ENCODE measurements at regions not wholly inside any gene's neighbourhood (a gene's known extent, or its start where the extent isn't known, plus 50 kb on each side); places are given as distances from the start of the nearest gene placed in this dataset.

DNA sequence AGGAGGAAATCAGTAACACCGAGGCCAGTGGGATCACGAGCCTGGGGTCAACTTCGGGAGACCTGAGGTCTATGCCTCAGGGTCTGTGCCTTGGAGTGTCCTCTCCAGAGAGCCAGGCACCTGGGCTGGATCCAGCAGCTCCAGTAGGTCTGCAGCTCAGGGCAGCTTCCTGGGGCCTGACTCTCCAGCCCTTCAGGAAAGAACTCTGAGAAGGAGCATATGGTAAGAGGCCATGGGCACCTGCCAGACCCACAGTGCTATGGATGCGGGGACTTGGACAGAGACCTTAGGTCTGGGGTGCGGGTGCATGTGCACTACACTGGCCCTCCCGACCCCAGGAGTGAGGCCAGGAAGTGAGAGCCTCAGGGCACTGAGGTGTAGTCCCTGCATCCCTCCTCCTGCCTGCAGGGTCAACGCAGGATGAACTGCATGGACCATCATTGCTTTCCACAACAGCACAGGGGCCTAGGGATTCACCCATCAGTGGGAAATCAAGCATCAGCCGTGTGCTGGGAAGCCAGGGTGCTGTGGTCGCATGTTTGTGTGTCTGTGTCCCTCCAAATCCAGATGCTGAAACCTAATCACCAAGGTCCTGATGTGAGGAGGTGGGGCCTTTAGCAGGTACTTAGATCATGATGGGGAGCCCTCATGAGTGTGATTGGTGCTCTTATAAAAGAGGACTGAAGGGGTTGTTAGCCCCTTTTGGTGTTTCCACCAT, 210.9 kb upstream of the CST7 start:
- WGBS (ENCODE audit: insufficient coverage), result 85% methylated on average over 9 of the region's 9 CpGs
- H3K36me3 ChIP-seq (ENCODE audit: control insufficient read depth, insufficient read depth, low read length), result no peaks in the 10 kb centered on the region
- no peaks in the 10 kb centered on the region for H3K9me3 ChIP-seq (replicated peaks; ENCODE audit: control insufficient read depth, low read depth, low read length)
- no peak overlapping the region for H3K4me3 ChIP-seq (ENCODE audit: low read length)
- H3K4me1 ChIP-seq (ENCODE audit: control insufficient read depth, insufficient read depth, low read length), result no peaks in the 10 kb centered on the region
- H3K27ac ChIP-seq (ENCODE audit: low read length), result no peak overlapping the region
- DNase-seq, result no peak
- no peaks in the 10 kb centered on the region for H3K27me3 ChIP-seq (ENCODE audit: control insufficient read depth, insufficient read depth, low read length)

DNA sequence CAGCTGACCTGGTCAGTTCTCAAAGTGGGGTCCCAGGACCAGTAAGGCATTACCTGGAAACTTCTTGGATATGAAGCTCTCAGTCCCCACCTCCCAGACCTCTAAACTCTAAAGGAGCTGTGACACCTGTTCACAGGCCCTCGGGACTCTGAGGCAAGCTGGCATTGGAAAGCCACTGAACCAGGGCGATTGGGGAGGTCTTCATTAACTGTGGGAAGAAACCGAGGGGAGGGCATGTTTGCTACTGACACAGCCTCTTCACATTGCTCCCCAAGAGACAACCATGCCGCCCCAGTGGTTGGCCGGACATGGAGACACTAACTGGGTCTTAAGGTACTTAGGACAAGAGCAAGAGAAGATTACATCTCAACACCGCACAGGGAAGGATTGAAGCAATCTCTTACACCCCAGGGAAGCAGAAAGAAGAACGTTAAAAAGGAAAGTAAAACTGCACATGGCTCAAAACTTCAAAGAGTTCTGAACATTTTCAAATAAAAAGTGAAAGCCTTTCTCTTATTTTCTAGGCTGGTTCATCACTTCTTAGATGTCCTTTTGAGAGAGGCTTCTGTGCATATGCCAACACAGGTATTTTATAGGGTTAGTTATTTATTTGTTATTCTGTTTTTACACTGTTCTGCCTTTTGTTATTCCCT, 210.0 kb upstream of the CST7 start:
- WGBS (ENCODE audit: insufficient coverage), result 69% methylated on average over 4 of the region's 7 CpGs
- Histone ChIP-seq H3K9me3 (replicated peaks; ENCODE audit: control insufficient read depth, low read depth, low read length) (no peaks in the 10 kb centered on the region), H3K27me3 (ENCODE audit: control insufficient read depth, insufficient read depth, low read length) (no peaks in the 10 kb centered on the region), H3K36me3 (ENCODE audit: control insufficient read depth, insufficient read depth, low read length) (no peaks in the 10 kb centered on the region), H3K4me3 (ENCODE audit: low read length) (no peak overlapping the region), H3K4me1 (ENCODE audit: control insufficient read depth, insufficient read depth, low read length) (no peaks in the 10 kb centered on the region), H3K27ac (ENCODE audit: low read length) (no peak overlapping the region)
- DNase-seq, result no peak

DNA sequence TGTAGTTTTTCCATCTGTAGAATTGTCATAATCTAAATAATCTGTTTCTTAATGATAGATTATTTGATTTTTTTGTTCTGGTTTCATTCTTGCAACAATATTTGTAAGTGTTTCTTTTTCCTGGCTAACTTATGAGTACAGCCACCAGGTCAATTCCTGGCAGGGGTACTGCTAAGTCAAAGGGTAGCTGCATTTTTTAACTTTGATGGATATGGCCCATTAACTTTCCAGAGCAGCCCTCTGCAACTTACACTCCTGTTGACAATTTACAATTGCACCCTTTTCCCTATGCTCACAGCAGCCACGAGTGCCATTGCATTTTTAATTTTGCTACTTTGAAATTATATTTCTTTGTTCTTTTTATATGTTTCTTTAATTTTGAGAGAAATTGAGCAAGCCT, 209.3 kb upstream of the CST7 start:
- no peak overlapping the region for H3K4me3 ChIP-seq (ENCODE audit: low read length)
- no peaks in the 10 kb centered on the region for H3K4me1 ChIP-seq (ENCODE audit: control insufficient read depth, insufficient read depth, low read length)
- no CpG with 5 or more reads among the region's 1 CpG for WGBS (ENCODE audit: insufficient coverage)

DNA sequence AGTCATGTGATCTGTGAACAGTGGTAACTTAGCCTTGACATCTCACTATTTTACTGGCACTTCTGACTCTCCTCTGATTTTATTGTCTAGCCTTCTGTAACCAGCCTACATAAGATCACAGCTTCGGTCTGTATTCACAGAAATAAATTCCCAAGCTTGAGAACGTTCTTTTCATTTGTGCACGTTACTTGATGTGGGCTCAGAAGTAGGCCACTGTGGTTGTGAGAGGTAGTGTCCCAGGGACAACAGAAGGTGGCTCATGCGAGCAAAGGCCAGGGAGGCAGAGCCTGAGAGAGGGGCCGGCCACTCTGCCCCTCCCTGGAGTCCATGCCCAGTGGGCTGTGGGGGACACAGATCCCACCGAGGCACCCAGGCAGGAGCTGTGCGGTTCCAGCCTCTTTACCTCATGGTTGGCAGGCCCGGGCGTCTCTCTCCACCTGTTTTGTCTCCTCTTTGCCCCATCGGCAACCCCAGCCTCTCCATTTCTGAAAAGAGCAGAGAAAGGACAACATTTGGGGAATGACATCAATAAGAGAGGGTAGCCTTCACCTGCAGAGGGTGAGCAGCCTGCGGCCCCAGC, 207.5 kb upstream of the CST7 start:
- H3K9me3 ChIP-seq (replicated peaks; ENCODE audit: control insufficient read depth, low read depth, low read length), result no peaks in the 10 kb centered on the region

More for the DNA sequence above, 209.3 kb upstream of the CST7 start:
- Histone ChIP-seq H3K27ac (ENCODE audit: low read length) (no peak overlapping the region), H3K9me3 (replicated peaks; ENCODE audit: control insufficient read depth, low read depth, low read length) (no peaks in the 10 kb centered on the region), H3K27me3 (ENCODE audit: control insufficient read depth, insufficient read depth, low read length) (no peaks in the 10 kb centered on the region), H3K36me3 (ENCODE audit: control insufficient read depth, insufficient read depth, low read length) (no peaks in the 10 kb centered on the region)
- no peak for DNase-seq

DNA sequence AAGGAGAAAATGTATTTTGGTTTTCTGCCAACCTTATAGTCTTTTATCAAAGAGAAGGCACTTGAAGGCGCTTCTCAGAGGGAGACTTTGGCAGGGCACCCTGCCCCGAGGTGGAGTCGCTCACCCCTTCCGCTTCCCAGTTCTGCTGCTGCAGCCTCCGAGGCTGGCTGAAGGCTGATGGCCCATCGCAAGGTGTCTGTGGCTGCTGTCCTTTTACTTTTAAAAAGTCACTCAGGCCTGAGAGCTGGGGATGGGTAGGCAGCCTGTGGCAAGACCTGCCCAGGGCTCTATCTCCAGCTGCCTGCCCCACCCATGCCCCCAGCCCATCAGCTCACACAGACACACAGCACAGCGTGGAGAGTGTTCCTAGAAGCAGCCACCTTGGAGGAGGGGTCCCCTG, 206.6 kb upstream of the CST7 start:
- no peak for DNase-seq
- no peak overlapping the region for H3K4me3 ChIP-seq (ENCODE audit: low read length)
- no peak overlapping the region for H3K27ac ChIP-seq (ENCODE audit: low read length)
- H3K27me3 ChIP-seq (ENCODE audit: control insufficient read depth, insufficient read depth, low read length), result no peaks in the 10 kb centered on the region
- no peaks in the 10 kb centered on the region for H3K36me3 ChIP-seq (ENCODE audit: control insufficient read depth, insufficient read depth, low read length)
- no peaks in the 10 kb centered on the region for H3K4me1 ChIP-seq (ENCODE audit: control insufficient read depth, insufficient read depth, low read length)
- H3K9me3 ChIP-seq (replicated peaks; ENCODE audit: control insufficient read depth, low read depth, low read length), result no peaks in the 10 kb centered on the region
- WGBS (ENCODE audit: insufficient coverage), result 97% methylated on average over 5 of the region's 7 CpGs

More for the DNA sequence above, 207.5 kb upstream of the CST7 start:
- Histone ChIP-seq H3K36me3 (ENCODE audit: control insufficient read depth, insufficient read depth, low read length) (no peaks in the 10 kb centered on the region), H3K4me3 (ENCODE audit: low read length) (no peak overlapping the region), H3K27me3 (ENCODE audit: control insufficient read depth, insufficient read depth, low read length) (no peaks in the 10 kb centered on the region), H3K4me1 (ENCODE audit: control insufficient read depth, insufficient read depth, low read length) (no peaks in the 10 kb centered on the region), H3K27ac (ENCODE audit: low read length) (no peak overlapping the region)
- DNase-seq, result no peak
- 95% methylated on average over 5 of the region's 11 CpGs for WGBS (ENCODE audit: insufficient coverage)

DNA sequence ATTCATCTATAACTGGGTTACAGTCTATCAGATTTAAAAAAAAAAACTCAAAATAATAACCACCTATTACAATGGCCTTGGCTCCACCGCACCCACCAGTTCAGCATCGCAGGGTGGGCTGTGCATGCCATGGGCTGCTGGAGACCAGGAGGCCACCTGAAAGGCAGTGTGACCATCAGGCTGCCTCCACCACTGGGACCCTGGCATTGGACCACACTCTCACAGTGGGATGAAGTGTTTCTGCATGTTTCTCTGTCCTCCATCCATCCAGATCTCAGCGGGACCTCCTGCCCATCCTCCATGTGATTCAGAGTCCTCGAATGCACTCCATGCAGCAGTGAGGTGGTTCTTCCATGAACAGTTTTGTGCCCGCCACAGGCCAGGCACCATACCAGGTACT, 206.1 kb upstream of the CST7 start:
- DNase-seq, result no peak
- H3K36me3 ChIP-seq (ENCODE audit: control insufficient read depth, insufficient read depth, low read length), result no peaks in the 10 kb centered on the region
- H3K4me3 ChIP-seq (ENCODE audit: low read length), result no peak overlapping the region
- peaks cover 2% of the 10 kb centered on the region for H3K4me1 ChIP-seq (ENCODE audit: control insufficient read depth, insufficient read depth, low read length)
- H3K27me3 ChIP-seq (ENCODE audit: control insufficient read depth, insufficient read depth, low read length), result no peaks in the 10 kb centered on the region
- 89% methylated on average over 5 of the region's 5 CpGs for WGBS (ENCODE audit: insufficient coverage)
- H3K27ac ChIP-seq (ENCODE audit: low read length), result no peak overlapping the region
- H3K9me3 ChIP-seq (replicated peaks; ENCODE audit: control insufficient read depth, low read depth, low read length), result no peaks in the 10 kb centered on the region

DNA sequence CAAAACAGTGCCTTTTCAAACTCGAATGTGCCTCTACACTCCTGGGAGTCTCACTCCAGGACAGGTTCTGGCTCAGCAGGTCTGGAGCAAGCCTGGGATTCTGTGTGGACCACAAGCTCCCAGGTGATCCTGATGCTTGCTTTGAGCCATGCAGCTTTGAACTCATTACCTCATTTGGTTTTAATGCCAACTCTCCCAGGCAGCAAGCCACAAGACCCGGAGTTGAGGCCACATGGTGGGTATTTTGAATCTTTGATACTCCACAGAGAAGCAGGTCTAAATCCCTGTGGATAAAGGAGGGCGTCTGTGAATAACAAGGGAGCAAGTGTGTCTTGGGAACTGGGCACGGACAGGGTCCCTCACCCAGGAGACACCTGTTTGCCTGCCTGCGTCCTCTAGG, 205.4 kb upstream of the CST7 start:
- no peak overlapping the region for H3K4me3 ChIP-seq (ENCODE audit: low read length)
- H3K27me3 ChIP-seq (ENCODE audit: control insufficient read depth, insufficient read depth, low read length), result no peaks in the 10 kb centered on the region
- H3K4me1 ChIP-seq (ENCODE audit: control insufficient read depth, insufficient read depth, low read length), result peaks cover 5% of the 10 kb centered on the region
- no peaks in the 10 kb centered on the region for H3K36me3 ChIP-seq (ENCODE audit: control insufficient read depth, insufficient read depth, low read length)
- DNase-seq, result no peak
- H3K27ac ChIP-seq (ENCODE audit: low read length), result no peak overlapping the region
- 35% methylated on average over 2 of the region's 5 CpGs for WGBS (ENCODE audit: insufficient coverage)
- no peaks in the 10 kb centered on the region for H3K9me3 ChIP-seq (replicated peaks; ENCODE audit: control insufficient read depth, low read depth, low read length)

DNA sequence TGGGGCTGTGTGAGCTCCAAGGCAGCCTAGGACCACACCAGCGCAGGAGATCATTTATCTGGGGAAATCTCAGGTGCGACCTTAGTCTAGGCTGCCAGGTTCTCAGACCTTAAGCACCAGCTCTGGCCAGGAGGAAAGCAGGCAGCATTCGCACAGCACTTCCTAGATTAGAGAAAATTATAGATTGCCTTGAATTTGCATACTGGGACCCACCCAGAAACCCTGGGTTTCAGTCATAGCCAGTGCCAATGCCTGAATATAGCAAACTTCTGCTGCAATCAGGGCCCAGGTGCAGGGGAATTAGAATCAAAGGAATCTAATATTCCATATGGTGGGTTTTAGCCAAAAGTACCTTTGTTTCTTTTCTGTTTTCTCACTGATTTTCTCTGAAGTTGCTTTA, 204.3 kb upstream of the CST7 start:
- DNase-seq, result no peak
- Histone ChIP-seq H3K27me3 (ENCODE audit: control insufficient read depth, insufficient read depth, low read length) (no peaks in the 10 kb centered on the region), H3K36me3 (ENCODE audit: control insufficient read depth, insufficient read depth, low read length) (no peaks in the 10 kb centered on the region), H3K27ac (ENCODE audit: low read length) (no peak overlapping the region), H3K4me1 (ENCODE audit: control insufficient read depth, insufficient read depth, low read length) (peaks cover 5% of the 10 kb centered on the region), H3K9me3 (replicated peaks; ENCODE audit: control insufficient read depth, low read depth, low read length) (no peaks in the 10 kb centered on the region), H3K4me3 (ENCODE audit: low read length) (no peak overlapping the region)
- 73% methylated on average over 3 of the region's 3 CpGs for WGBS (ENCODE audit: insufficient coverage)

DNA sequence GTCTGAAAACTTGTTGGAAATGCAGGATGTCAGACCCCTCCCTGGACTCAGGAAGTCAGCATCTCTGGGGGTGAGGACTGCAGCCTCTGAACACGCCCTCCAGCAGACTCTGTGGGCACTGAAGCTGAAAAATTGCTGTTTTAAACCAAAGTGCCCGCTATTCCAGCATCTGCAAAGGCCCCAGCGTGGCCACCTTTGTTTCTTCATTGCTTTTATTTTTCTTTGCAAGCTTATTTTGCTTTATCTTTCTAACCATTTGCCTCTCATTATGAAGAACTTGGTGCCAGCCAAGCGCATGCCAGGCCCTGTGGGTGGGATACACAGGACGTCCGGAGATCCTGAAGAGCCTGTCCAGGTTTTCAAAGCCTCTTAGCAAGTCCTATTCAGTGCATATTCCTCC, 203.9 kb upstream of the CST7 start:
- Histone ChIP-seq H3K27me3 (ENCODE audit: control insufficient read depth, insufficient read depth, low read length) (no peaks in the 10 kb centered on the region), H3K27ac (ENCODE audit: low read length) (no peak overlapping the region), H3K9me3 (replicated peaks; ENCODE audit: control insufficient read depth, low read depth, low read length) (no peaks in the 10 kb centered on the region), H3K4me3 (ENCODE audit: low read length) (no peak overlapping the region), H3K4me1 (ENCODE audit: control insufficient read depth, insufficient read depth, low read length) (peaks cover 5% of the 10 kb centered on the region), H3K36me3 (ENCODE audit: control insufficient read depth, insufficient read depth, low read length) (no peaks in the 10 kb centered on the region)
- 85% methylated on average over 5 of the region's 6 CpGs for WGBS (ENCODE audit: insufficient coverage)
- DNase-seq, result no peak

DNA sequence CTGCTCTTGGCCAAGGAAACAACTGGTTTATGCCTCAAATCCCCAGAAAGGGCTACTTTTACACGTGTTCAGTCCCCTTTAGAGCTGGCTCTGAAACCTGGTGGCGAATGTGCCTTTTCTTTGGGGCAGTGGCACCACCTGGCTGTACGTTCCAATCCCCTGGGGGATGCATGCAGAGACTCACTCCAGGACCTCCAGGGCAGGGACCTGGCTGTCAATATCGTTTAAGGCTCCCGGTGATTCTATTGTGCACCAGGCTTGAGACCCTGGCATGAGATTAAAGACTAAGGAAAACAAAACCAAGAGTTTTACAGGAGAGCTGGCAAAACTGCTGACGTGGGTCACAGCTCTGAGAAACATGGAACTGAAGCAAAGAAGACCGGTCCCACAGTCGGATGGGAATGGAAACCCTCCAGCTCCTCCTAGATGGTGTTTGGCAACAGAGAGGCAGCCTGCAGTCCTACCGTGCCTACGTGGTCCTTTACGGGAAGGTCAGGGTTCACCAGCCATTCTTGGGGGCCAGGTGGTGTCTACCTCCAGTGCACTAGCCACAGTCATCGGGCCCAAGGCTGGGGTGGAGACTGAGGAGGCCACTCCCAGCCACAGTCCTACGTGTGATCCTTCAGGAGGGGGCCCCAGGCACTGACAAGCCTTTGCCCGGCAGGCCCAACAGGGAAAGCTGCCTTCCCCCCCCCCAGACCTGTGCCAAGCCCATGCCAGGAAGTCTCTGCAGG, 203.3 kb upstream of the CST7 start:
- no peaks in the 10 kb centered on the region for H3K36me3 ChIP-seq (ENCODE audit: control insufficient read depth, insufficient read depth, low read length)
- H3K27ac ChIP-seq (ENCODE audit: low read length), result no peak overlapping the region
- peaks cover 5% of the 10 kb centered on the region for H3K4me1 ChIP-seq (ENCODE audit: control insufficient read depth, insufficient read depth, low read length)
- 78% methylated on average over 14 of the region's 14 CpGs for WGBS (ENCODE audit: insufficient coverage)
- no peaks in the 10 kb centered on the region for H3K9me3 ChIP-seq (replicated peaks; ENCODE audit: control insufficient read depth, low read depth, low read length)
- no peak for DNase-seq
- no peaks in the 10 kb centered on the region for H3K27me3 ChIP-seq (ENCODE audit: control insufficient read depth, insufficient read depth, low read length)
- no peak overlapping the region for H3K4me3 ChIP-seq (ENCODE audit: low read length)
